WTC11 (cell line): ENCODE measurements at regions not wholly inside any gene's neighbourhood (a gene's known extent, or its start where the extent isn't known, plus 50 kb on each side); places are given as distances from the start of the nearest gene placed in this dataset.

Experiments used
- ATF6 ChIP-seq: sonication (generic); formaldehyde crosslinking; IDR thresholded peaks from 2 replicates; pipeline ENCODE4 v1.8.1; 2023; ENCODE audit warnings: mild to moderate bottlenecking, missing genetic modification reagents
- CREB1 ChIP-seq: sonication (generic); formaldehyde crosslinking; IDR thresholded peaks from 2 replicates; pipeline ENCODE4 v1.8.0; 2023; ENCODE audit warnings: mild to moderate bottlenecking, missing genetic modification reagents
- CTCF ChIP-seq: fragments of 200-600 bp; IDR thresholded peaks from 2 replicates; pipeline ENCODE4 v1.8.0; 2022; ENCODE audit warnings: antibody characterized with exemption
- FOXP1 ChIP-seq: sonication (generic); formaldehyde crosslinking; IDR thresholded peaks from 2 replicates; pipeline ENCODE4 v1.8.0; 2022; ENCODE audit warnings: missing genetic modification reagents, mild to moderate bottlenecking, moderate library complexity, borderline replicate concordance
- FOXP4 ChIP-seq: sonication (generic); formaldehyde crosslinking; IDR thresholded peaks from 2 replicates; pipeline ENCODE4 v1.8.0; 2022; ENCODE audit warnings: mild to moderate bottlenecking, missing genetic modification reagents
- GRHL2 ChIP-seq: fragments of 250-450 bp; sonication (Bioruptor Pico); IDR thresholded peaks from 2 replicates; pipeline ENCODE4 v1.8.0; 2022; ENCODE audit warnings: mild to moderate bottlenecking, moderate library complexity; ENCODE audit not compliant: insufficient replicate concordance, severe bottlenecking
- HMGA2 ChIP-seq: fragments of 250-450 bp; sonication (Bioruptor Pico); IDR thresholded peaks from 2 replicates; pipeline ENCODE4 v1.4.0; 2021; ENCODE audit warnings: mild to moderate bottlenecking, moderate library complexity
- MAX ChIP-seq: sonication (generic); formaldehyde crosslinking; IDR thresholded peaks from 2 replicates; pipeline ENCODE4 v1.8.0; 2022; ENCODE audit warnings: mild to moderate bottlenecking, missing genetic modification reagents
- MYBL2 ChIP-seq: sonication (generic); formaldehyde crosslinking; IDR thresholded peaks from 2 replicates; pipeline ENCODE4 v1.8.1; 2023; ENCODE audit warnings: mild to moderate bottlenecking, moderate library complexity, missing genetic modification reagents
- NR2C2 ChIP-seq: sonication (generic); formaldehyde crosslinking; IDR thresholded peaks from 2 replicates; pipeline ENCODE4 v1.8.0; 2022; ENCODE audit warnings: mild to moderate bottlenecking, missing genetic modification reagents
- SP1 ChIP-seq: sonication (generic); formaldehyde crosslinking; conservative IDR thresholded peaks from 2 replicates; pipeline ENCODE4 v1.8.1; 2022; ENCODE audit warnings: missing genetic modification reagents
- TEAD4 ChIP-seq: sonication (generic); formaldehyde crosslinking; IDR thresholded peaks from 2 replicates; pipeline ENCODE4 v1.8.0; 2022; ENCODE audit warnings: mild to moderate bottlenecking, missing genetic modification reagents
- USF2 ChIP-seq: sonication (generic); formaldehyde crosslinking; IDR thresholded peaks from 2 replicates; pipeline ENCODE4 v1.8.1; 2023; ENCODE audit warnings: mild to moderate bottlenecking, missing genetic modification reagents, moderate library complexity
- ZNF138 ChIP-seq: sonication (generic); formaldehyde crosslinking; conservative IDR thresholded peaks from 2 replicates; pipeline ENCODE4 v1.8.1; 2022; ENCODE audit warnings: mild to moderate bottlenecking, moderate library complexity, missing genetic modification reagents

- TF ChIP-seq CTCF (no peak), GRHL2 (CRISPR knock-in tag) (no peak), USF2 (peak; percentile 11; the same call in 1 of the 2 replicates), HMGA2 (CRISPR knock-in tag) (no peak), FOXP4 (no peak), MYBL2 (no peak), TEAD4 (CRISPR knock-in tag) (no peak), ATF6 (CRISPR knock-in tag) (no peak), FOXP1 (CRISPR knock-in tag) (no peak), SP1 (CRISPR knock-in tag) (no peak), CREB1 (CRISPR knock-in tag) (no peak), MAX (CRISPR knock-in tag) (no peak), NR2C2 (no peak), ZNF138 (no peak)
Measured at GRCh38 chr3:74920721-74921350, 306.4 kb upstream of the CNTN3 start.
